ENCODE measurements at regions not wholly inside any gene's neighbourhood (a gene's known extent, or its start where the extent isn't known, plus 50 kb on each side); places are given as distances from the start of the nearest gene placed in this dataset.

GRCh38 chr3:150168698-150169097 is 198.0 kb upstream of the PFN2 start:
- TF ChIP-seq, protein P1, sequence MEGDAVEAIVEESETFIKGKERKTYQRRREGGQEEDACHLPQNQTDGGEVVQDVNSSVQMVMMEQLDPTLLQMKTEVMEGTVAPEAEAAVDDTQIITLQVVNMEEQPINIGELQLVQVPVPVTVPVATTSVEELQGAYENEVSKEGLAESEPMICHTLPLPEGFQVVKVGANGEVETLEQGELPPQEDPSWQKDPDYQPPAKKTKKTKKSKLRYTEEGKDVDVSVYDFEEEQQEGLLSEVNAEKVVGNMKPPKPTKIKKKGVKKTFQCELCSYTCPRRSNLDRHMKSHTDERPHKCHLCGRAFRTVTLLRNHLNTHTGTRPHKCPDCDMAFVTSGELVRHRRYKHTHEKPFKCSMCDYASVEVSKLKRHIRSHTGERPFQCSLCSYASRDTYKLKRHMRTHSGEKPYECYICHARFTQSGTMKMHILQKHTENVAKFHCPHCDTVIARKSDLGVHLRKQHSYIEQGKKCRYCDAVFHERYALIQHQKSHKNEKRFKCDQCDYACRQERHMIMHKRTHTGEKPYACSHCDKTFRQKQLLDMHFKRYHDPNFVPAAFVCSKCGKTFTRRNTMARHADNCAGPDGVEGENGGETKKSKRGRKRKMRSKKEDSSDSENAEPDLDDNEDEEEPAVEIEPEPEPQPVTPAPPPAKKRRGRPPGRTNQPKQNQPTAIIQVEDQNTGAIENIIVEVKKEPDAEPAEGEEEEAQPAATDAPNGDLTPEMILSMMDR (conservative IDR thresholded peaks at IDR 0.05; ENCODE audit: low read depth): no peak
- no peak for DNase-seq (ENCODE audit: low spot score)
- CTCF ChIA-PET: no interaction called here
- POLR2A ChIA-PET (ENCODE audit: low non-redundant PET): no interaction called here
- no peak overlapping the region for H3K27ac ChIP-seq

DNA sequence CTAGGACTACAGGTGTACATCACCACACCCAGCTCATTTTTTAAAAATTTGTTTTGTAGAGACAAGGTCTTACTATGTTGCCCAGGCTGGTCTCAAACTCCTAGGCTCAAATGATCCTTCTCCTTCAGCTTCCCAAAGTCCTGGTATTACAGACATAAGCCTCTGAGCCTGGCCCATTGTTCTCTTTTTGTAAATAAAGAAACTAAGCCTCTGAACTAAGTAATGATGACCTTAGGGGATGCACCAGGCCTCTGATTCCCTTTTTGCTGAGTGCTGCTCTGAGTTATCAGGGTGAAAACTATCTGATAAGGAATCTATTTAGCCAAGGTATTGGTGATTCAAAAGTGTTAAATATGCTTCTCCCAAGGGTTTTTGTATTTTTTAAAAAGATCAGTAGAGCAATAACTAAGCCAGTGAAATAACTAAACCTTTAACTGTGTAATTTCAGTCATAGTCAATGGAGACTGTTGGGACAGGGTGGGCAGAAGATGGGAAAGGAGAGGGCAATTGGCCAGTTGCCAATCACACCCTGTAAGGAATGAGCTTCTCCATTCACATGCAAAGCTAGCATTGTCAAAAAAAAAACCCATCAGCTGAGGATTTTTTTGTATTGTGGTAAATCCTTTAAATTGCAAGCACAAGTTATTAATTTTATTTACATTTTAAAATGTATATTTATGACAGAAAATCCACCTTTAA is 194.8 kb upstream of the PFN2 start:
- DNase-seq (ENCODE audit: low spot score): no peak
- ChIA-PET CTCF (interaction anchor here (0.5 kb wide), 1 partner anchor 470 kb away, joined by 3 read pairs; no protein-coding TSS in a partner anchor), POLR2A (ENCODE audit: low non-redundant PET) (no interaction called here)
- H3K27ac ChIP-seq: no peak overlapping the region
- TF ChIP-seq, protein P1 (conservative IDR thresholded peaks at IDR 0.05; ENCODE audit: low read depth): no peak

DNA sequence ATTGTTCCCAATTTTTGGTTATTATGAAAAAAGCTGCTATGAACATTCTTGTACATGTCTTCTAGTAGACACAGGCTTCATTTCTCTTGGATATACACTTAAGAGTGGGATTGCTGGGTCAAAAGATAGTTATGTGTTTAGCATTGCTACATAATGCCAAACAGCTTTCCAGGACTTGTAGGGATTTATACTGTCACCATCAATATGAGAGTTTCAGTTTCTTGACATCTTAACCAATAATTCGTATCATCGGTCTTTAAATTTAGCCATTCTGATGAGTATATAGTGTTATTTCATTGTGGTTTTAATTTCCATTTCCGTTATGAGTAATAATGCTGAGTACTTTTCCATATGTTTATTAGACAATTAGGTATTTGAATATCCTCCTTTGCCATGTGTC is 190.3 kb upstream of the PFN2 start:
- TF ChIP-seq, protein P1 (conservative IDR thresholded peaks at IDR 0.05; ENCODE audit: low read depth): no peak
- CTCF ChIA-PET: interaction anchor here (0.6 kb wide), 1 partner anchor 701 kb away, joined by 4 read pairs; no protein-coding TSS in a partner anchor
- no peak for DNase-seq (ENCODE audit: low spot score)
- POLR2A ChIA-PET (ENCODE audit: low non-redundant PET): no interaction called here
- no peak overlapping the region for H3K27ac ChIP-seq

GRCh38 chr3:150158943-150159625 is 188.4 kb upstream of the PFN2 start:
- no peak overlapping the region for H3K27ac ChIP-seq
- TF ChIP-seq, protein P1 (conservative IDR thresholded peaks at IDR 0.05; ENCODE audit: low read depth): no peak
- no peak for DNase-seq (ENCODE audit: low spot score)
- CTCF ChIA-PET: interaction anchor here (0.7 kb wide), 1 partner anchor 61 kb away, joined by 6 read pairs; no protein-coding TSS in a partner anchor
- POLR2A ChIA-PET (ENCODE audit: low non-redundant PET): interaction anchor here (0.5 kb wide), 1 partner anchor 189 kb away, joined by 6 read pairs; no protein-coding TSS in a partner anchor

- H3K27ac ChIP-seq: no peak overlapping the region
- DNase-seq (ENCODE audit: low spot score): no peak
- ChIA-PET POLR2A (ENCODE audit: low non-redundant PET) (no interaction called here), CTCF (interaction anchor here (0.7 kb wide), 1 partner anchor 53 kb away, joined by 3 read pairs; no protein-coding TSS in a partner anchor)
- TF ChIP-seq, protein P1 (conservative IDR thresholded peaks at IDR 0.05; ENCODE audit: low read depth): no peak
Measured at GRCh38 chr3:150152567-150152966, 181.9 kb upstream of the PFN2 start.

- no peak overlapping the region for H3K27ac ChIP-seq
- TF ChIP-seq, protein P1 (conservative IDR thresholded peaks at IDR 0.05; ENCODE audit: low read depth): no peak
- ChIA-PET CTCF (no interaction called here), POLR2A (ENCODE audit: low non-redundant PET) (no interaction called here)
- no peak for DNase-seq (ENCODE audit: low spot score)
Measured at GRCh38 chr3:150150633-150151032, 179.9 kb upstream of the PFN2 start.

All from RWPE1 (cell line).